K562 (cell line): ENCODE measurements at regions not wholly inside any gene's neighbourhood (a gene's known extent, or its start where the extent isn't known, plus 50 kb on each side); places are given as distances from the start of the nearest gene placed in this dataset.

ENCODE experiments used
- CBX5 ChIP-seq: IDR thresholded peaks from 2 replicates; pipeline ENCODE4 v1.6.1; 2014; ENCODE audit warnings: low read depth, borderline replicate concordance
- NFIC ChIP-seq: fragments of 450-650 bp; IDR thresholded peaks from 2 replicates; pipeline ENCODE4 v1.6.1; 2017; ENCODE audit warnings: mild to moderate bottlenecking, inconsistent platforms
- NR3C1 ChIP-seq: sonication (generic); formaldehyde crosslinking; IDR thresholded peaks from 2 replicates; pipeline ENCODE4 v1.8.1; 2022; ENCODE audit warnings: missing genetic modification reagents
- SNRNP70 ChIP-seq: fragments of 200-400 bp; formaldehyde crosslinking; optimal IDR thresholded peaks from 2 replicates; pipeline ENCODE3; 2017; ENCODE audit warnings: low read depth, low read length
- SREBF2 ChIP-seq: sonication (generic); formaldehyde crosslinking; IDR thresholded peaks from 2 replicates; pipeline ENCODE4 v1.4.0; 2020; ENCODE audit warnings: mild to moderate bottlenecking, missing genetic modification reagents
- SRSF3 ChIP-seq: fragments of 200-400 bp; formaldehyde crosslinking; IDR thresholded peaks from 2 replicates; pipeline ENCODE4 v1.6.1; 2016; ENCODE audit warnings: mild to moderate bottlenecking, low read length, moderate library complexity; ENCODE audit not compliant: insufficient read depth
- THRAP3 ChIP-seq: fragments of 450-650 bp; IDR thresholded peaks from 2 replicates; pipeline ENCODE4 v1.6.1; 2016; ENCODE audit warnings: mild to moderate bottlenecking, inconsistent platforms, borderline replicate concordance
- ZC3H4 ChIP-seq: sonication (generic); formaldehyde crosslinking; IDR thresholded peaks from 2 replicates; pipeline ENCODE4 v1.9.0; 2021; ENCODE audit warnings: missing genetic modification reagents, borderline replicate concordance
- ZNF280B ChIP-seq: fragments of 250-450 bp; sonication (Bioruptor Pico); IDR thresholded peaks from 2 replicates; pipeline ENCODE4 v1.5.1; 2021; ENCODE audit warnings: mild to moderate bottlenecking
- ZNF431 ChIP-seq: sonication (generic); formaldehyde crosslinking; IDR thresholded peaks from 2 replicates; pipeline ENCODE4 v1.8.0; 2022; ENCODE audit warnings: mild to moderate bottlenecking, missing genetic modification reagents
- ZNF668 ChIP-seq: fragments of 250-450 bp; sonication (Bioruptor Pico); IDR thresholded peaks from 2 replicates; pipeline ENCODE4 v1.8.0; 2022; ENCODE audit warnings: mild to moderate bottlenecking, inconsistent platforms
- ZNF699 ChIP-seq: fragments of 250-450 bp; sonication (Bioruptor Pico); IDR thresholded peaks from 2 replicates; pipeline ENCODE4 v1.8.0; 2021; ENCODE audit warnings: mild to moderate bottlenecking, moderate library complexity; ENCODE audit not compliant: insufficient replicate concordance
- TF ChIP-seq, protein P1 (sequence below): fragments of 450-650 bp; formaldehyde crosslinking; IDR thresholded peaks from 2 replicates; pipeline ENCODE4 v1.4.0; 2020; ENCODE audit warnings: mild to moderate bottlenecking, mixed read lengths
- TF ChIP-seq, protein P2 (sequence below): fragments of 200-600 bp; sonication (generic); IDR thresholded peaks from one replicate; pipeline ENCODE4 v1.6.1; 2012; ENCODE audit warnings: mild to moderate bottlenecking, low read depth, low read length, inconsistent platforms

GRCh38 chr1:30092051-30092858 lies 631.1 kb downstream of the MATN1 start (continued):
- TF ChIP-seq, protein P1, sequence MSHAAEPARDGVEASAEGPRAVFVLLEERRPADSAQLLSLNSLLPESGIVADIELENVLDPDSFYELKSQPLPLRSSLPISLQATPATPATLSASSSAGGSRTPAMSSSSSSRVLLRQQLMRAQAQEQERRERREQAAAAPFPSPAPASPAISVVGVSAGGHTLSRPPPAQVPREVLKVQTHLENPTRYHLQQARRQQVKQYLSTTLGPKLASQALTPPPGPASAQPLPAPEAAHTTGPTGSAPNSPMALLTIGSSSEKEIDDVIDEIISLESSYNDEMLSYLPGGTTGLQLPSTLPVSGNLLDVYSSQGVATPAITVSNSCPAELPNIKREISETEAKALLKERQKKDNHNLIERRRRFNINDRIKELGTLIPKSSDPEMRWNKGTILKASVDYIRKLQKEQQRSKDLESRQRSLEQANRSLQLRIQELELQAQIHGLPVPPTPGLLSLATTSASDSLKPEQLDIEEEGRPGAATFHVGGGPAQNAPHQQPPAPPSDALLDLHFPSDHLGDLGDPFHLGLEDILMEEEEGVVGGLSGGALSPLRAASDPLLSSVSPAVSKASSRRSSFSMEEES: no peak
- TF ChIP-seq, protein P2, sequence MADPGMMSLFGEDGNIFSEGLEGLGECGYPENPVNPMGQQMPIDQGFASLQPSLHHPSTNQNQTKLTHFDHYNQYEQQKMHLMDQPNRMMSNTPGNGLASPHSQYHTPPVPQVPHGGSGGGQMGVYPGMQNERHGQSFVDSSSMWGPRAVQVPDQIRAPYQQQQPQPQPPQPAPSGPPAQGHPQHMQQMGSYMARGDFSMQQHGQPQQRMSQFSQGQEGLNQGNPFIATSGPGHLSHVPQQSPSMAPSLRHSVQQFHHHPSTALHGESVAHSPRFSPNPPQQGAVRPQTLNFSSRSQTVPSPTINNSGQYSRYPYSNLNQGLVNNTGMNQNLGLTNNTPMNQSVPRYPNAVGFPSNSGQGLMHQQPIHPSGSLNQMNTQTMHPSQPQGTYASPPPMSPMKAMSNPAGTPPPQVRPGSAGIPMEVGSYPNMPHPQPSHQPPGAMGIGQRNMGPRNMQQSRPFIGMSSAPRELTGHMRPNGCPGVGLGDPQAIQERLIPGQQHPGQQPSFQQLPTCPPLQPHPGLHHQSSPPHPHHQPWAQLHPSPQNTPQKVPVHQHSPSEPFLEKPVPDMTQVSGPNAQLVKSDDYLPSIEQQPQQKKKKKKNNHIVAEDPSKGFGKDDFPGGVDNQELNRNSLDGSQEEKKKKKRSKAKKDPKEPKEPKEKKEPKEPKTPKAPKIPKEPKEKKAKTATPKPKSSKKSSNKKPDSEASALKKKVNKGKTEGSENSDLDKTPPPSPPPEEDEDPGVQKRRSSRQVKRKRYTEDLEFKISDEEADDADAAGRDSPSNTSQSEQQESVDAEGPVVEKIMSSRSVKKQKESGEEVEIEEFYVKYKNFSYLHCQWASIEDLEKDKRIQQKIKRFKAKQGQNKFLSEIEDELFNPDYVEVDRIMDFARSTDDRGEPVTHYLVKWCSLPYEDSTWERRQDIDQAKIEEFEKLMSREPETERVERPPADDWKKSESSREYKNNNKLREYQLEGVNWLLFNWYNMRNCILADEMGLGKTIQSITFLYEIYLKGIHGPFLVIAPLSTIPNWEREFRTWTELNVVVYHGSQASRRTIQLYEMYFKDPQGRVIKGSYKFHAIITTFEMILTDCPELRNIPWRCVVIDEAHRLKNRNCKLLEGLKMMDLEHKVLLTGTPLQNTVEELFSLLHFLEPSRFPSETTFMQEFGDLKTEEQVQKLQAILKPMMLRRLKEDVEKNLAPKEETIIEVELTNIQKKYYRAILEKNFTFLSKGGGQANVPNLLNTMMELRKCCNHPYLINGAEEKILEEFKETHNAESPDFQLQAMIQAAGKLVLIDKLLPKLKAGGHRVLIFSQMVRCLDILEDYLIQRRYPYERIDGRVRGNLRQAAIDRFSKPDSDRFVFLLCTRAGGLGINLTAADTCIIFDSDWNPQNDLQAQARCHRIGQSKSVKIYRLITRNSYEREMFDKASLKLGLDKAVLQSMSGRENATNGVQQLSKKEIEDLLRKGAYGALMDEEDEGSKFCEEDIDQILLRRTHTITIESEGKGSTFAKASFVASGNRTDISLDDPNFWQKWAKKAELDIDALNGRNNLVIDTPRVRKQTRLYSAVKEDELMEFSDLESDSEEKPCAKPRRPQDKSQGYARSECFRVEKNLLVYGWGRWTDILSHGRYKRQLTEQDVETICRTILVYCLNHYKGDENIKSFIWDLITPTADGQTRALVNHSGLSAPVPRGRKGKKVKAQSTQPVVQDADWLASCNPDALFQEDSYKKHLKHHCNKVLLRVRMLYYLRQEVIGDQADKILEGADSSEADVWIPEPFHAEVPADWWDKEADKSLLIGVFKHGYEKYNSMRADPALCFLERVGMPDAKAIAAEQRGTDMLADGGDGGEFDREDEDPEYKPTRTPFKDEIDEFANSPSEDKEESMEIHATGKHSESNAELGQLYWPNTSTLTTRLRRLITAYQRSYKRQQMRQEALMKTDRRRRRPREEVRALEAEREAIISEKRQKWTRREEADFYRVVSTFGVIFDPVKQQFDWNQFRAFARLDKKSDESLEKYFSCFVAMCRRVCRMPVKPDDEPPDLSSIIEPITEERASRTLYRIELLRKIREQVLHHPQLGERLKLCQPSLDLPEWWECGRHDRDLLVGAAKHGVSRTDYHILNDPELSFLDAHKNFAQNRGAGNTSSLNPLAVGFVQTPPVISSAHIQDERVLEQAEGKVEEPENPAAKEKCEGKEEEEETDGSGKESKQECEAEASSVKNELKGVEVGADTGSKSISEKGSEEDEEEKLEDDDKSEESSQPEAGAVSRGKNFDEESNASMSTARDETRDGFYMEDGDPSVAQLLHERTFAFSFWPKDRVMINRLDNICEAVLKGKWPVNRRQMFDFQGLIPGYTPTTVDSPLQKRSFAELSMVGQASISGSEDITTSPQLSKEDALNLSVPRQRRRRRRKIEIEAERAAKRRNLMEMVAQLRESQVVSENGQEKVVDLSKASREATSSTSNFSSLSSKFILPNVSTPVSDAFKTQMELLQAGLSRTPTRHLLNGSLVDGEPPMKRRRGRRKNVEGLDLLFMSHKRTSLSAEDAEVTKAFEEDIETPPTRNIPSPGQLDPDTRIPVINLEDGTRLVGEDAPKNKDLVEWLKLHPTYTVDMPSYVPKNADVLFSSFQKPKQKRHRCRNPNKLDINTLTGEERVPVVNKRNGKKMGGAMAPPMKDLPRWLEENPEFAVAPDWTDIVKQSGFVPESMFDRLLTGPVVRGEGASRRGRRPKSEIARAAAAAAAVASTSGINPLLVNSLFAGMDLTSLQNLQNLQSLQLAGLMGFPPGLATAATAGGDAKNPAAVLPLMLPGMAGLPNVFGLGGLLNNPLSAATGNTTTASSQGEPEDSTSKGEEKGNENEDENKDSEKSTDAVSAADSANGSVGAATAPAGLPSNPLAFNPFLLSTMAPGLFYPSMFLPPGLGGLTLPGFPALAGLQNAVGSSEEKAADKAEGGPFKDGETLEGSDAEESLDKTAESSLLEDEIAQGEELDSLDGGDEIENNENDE: no peak
- TF ChIP-seq SNRNP70 (no peak), SREBF2 (CRISPR knock-in tag) (no peak), ZC3H4 (CRISPR knock-in tag) (no peak), THRAP3 (no peak), NFIC (no peak), ZNF699 (no peak), ZNF431 (no peak), CBX5 (0 out of 2 replicates have a peak, but pooled peaks have one; percentile 58), ZNF668 (no peak), ZNF280B (CRISPR knock-in tag) (peak; percentile 53; the same call in 1 of the 2 replicates), SRSF3 (no peak), NR3C1 (CRISPR knock-in tag) (no peak)
